GM19240 (cell line): ENCODE measurements at regions not wholly inside any gene's neighbourhood (a gene's known extent, or its start where the extent isn't known, plus 50 kb on each side); places are given as distances from the start of the nearest gene placed in this dataset.
"Not testable (repeated sequence)": the region's sequence is repeated elsewhere in the genome, so short reads cannot be mapped to it uniquely, and the experiment has no call there.

Experiments used
- DNase-seq: peaks from one replicate; pipeline ENCODE4 v3.0.0; 2011; ENCODE audit warnings: low spot score; ENCODE audit not compliant: insufficient read length

DNA sequence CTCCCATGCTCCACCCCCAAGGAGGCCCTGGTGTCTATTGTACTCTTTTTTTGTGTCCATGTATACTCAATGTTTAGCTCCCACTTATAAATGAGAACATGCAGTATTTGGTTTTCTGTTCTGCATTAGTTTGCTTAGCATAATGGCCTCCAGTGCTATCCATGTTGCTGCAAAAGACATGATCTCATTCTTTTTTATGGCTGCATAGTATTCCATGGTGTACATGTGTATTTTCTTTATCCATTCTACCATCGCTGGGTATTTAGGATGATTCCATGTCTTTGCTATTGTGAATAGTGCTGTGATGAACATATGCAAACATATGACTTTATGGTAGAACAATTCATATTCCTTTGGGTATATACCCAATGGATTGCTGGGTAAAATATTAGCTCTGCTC is 138.1 kb upstream of the STK26 start:
- not testable (repeated sequence) for DNase-seq

DNA sequence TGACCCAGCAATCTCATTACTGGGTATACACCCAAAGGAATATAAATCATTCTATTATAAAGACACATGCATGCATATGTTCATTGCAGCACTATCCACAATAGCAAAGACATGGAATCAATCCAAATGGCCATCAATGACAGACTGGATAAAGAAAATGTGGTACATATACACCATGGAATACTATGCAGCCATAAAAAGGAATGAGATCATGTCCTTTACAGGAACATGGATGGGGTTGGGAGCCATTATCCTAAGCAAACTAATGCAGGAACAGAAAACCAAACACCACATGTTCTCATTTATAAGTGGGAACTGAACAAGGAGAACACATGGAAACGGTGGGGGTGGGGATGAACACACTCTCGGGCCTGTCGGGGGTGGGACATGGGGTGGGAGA is 129.2 kb upstream of the STK26 start:
- not testable (repeated sequence) for DNase-seq

DNA sequence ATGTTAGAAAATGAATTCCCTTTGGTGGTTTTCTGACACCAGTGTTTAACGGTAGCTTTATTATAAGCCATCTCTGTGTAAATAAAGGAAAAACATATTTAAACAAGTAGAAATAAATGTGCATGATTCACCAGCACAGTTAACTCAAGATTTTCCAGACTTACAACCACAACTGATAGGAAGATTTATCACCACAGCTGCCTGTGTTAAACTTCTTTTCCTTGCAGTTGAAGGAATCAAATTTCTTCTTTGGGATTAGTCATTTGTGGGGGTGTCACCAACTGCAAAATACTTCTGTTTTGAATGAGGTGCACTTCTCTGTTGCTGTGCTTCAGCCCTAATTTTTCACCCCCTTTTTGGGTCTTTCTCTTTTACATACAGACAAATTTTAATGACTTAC is 128.1 kb upstream of the STK26 start:
- no peak for DNase-seq

DNA sequence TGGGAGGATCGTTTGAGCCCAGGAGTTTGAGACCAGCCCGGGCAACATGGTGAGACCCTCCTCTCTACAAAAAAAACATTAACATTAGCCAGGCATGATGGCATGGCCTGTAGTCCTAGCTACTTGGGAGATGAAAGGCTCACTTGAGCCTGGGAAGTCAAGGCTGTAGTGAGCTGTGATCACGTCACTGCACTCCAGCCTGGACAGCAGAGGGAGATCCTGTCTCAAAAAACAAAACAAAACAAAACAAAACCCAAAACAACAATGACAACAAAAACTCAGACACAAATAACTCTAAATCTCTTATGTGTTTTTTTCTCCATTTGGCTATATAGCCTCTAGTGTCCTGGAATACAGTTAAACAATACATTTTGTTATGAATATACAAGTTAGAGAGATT is 127.3 kb upstream of the STK26 start:
- no peak for DNase-seq

DNA sequence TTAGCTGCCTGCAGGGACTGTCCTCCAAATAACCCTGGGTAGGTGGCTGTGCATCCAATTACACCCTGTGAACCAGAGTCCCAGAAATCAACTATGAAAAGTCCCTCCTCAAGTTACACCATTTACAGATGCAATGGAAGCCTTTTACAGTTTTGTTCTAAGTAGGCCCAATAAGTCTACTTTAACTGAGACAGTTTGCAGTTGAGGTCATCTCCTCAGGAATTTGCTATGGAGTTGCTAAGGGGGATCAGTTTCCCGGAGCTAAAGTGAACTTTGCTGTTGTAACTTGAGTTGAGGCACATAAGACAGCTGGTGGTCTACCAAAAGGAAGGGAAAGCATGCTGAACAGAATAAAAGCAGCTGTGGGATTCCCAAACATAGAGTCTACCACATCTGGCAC is 121.6 kb upstream of the STK26 start:
- DNase-seq, result no peak

DNA sequence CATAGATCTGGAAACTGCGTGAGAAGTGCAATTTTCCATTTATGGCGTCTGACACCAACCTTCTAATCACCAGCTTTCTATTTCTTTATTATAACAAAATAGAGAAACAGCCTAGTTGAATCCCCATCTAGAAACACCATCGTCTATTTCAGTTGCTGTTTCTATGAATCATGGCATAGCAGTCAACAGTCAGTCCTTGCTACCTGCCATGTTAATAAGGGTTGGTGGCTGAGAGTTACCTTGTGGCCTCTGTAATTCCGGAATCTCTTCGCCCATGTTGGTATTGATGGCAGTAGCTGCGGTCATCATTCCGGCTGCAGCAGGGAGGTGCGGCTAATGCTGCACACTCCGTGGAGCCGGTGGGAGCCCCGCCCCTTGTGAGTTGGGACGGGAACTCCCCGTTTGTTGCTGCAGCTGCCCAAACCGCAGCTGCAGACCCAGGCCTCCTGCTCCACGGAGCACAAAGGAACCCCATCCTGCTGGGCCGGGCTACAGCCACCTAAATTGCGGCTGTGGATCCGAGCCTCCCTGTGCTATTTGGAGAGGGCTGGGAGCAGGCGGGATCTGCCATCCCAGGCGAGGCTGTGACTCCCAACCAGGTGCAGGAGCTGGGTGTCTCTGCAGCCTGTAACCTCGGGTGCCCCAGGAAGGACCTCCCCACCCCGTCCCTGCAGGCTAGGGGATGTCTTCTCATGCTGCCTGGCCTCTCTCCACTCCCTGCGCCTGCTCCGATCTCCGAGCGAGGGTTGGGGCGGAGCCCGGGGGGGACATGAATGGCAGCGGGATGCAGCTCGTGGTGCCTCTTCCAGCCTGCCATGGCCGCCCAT is 115.4 kb upstream of the STK26 start:
- no peak for DNase-seq

DNA sequence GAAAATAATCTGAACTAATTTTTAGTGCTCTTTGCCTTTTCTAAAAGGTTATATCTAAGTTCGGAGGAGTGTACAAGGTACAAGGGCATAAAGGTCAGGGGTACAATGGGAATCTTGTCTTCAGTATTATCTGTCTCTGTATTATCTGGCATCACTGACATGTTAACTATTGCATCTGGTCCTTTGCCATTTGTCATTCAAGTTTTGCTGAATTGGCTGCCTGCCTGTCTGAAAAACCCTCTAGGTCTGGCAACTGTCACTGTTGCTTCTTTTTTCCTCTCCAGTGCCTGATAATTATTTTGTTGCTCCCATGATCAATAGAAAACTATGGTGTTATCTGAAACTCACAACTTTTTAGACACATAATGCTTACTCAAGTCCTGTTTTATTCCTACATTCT is 112.5 kb upstream of the STK26 start:
- no peak for DNase-seq

DNA sequence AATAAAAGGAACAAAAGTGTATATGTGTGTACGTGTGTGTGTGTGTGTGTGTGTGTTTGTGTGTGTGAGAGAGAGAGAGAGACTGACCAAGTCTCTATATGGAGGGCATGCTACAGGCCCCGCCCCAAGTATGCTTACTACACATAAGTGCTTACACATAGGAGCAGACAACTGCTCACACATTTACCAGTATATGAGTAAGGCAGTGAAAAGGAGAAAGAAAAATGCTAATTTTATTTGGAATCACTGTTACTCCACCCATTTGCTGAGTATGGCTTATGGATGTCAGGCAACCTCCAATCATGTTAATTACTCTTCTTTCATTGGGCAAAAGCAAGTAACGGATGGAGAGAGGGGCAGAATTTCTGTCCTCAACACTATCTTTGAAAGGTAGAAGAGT is 107.6 kb upstream of the STK26 start:
- DNase-seq, result no peak

DNA sequence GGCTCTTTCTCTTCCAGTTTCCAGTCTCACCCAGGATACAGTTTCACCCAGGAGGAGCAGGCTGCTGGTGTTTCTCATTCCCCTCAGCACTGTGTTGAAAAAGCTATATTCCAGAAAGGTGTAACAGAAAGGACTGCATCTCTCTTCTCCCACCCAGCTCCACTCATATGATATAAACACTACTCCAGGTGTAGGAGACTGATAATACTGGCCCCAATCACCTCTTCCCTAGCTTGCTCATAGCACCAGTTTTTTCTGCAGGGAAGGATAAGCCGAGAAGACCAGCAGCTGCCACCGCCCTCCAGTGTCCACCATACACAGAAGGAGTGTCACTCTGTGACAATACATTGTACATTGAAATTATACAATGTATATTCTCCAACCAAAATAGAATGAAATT is 105.5 kb upstream of the STK26 start:
- no peak for DNase-seq

DNA sequence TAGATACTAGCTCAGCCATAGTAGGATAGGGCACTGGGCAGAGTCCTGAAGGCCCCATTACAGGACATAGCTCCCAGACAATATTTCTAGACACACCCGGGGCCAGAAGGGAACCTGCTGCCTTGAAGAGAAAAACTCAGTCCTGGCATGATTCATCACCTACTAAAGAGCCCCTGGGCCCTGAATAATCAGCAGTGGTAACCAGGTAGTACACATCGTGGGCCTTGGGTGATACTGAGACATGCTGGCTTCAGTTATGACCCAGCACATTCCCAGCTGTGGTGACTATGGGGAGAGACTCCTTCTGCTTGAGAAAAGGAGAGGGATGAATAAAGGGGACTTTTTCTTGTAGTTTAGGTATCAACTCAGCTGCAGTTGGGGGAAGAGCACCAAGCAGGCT is 104.3 kb upstream of the STK26 start:
- DNase-seq, result no peak

DNA sequence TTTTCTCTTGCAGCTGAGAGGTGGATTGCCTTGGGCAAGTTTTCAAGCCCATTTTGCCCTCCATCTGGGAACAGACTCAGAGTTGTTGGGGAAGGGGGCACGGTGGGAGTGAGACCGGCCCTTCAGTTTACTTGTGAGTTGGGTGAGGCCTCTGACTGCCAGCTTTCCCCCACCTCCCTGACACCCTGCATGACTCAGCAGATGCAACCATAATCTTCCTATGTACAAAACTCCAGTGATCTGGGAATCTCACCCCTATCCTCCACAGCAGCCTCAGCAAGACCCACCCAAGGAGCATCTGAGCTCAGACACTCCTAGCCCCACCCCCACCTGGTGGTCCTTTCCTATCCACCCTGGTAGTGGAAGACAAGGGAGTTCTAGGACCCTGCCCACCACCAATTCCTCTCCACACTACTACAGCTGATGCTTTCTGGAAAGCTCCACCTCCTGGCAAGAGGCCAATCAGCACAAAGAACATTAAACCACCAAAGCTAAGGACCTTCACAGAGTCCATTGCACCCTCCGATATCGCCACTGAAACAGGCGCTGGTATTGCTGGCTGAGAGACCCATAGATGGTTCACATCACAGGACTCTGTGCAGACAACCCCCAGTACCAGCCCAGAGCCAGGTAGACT is 99.4 kb upstream of the STK26 start:
- no peak for DNase-seq

DNA sequence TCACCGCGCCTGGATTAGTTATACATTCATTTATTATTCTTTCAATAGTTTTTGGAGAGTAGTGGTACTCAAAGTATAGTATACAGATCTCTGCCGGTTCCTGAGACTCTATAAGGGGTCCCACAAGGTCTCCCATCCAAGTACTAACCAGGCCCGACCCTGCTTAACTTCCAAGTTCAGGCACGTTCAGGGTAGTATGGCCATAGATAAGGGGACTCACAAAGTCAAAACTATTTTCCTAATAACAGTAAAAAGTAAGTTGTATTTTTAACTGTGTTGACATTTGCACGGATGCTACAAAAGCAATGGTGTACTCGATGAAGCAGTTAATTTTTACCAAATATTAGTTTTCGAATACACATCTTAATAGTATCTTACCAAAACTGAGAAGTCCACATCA is 84.4 kb upstream of the STK26 start:
- no peak for DNase-seq

DNA sequence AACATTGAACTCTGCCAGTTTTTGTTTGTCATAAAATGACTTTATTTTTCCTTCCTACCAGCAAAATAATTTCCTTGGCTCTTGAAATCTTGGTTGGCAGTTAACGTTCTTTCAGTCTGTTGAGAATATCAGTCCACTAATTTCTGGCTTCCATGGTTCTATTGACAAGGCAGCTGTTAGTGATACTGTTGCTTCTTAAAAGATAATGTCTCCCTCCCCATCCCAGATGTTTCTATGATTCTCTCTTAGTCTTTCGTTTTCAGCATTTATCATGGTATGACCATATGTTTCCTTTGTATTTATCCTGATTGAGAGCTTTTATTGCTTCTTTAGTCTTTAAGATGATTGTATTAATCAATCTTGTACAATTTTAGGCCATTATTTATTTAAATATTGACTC is 81.1 kb upstream of the STK26 start:
- DNase-seq, result no peak

DNA sequence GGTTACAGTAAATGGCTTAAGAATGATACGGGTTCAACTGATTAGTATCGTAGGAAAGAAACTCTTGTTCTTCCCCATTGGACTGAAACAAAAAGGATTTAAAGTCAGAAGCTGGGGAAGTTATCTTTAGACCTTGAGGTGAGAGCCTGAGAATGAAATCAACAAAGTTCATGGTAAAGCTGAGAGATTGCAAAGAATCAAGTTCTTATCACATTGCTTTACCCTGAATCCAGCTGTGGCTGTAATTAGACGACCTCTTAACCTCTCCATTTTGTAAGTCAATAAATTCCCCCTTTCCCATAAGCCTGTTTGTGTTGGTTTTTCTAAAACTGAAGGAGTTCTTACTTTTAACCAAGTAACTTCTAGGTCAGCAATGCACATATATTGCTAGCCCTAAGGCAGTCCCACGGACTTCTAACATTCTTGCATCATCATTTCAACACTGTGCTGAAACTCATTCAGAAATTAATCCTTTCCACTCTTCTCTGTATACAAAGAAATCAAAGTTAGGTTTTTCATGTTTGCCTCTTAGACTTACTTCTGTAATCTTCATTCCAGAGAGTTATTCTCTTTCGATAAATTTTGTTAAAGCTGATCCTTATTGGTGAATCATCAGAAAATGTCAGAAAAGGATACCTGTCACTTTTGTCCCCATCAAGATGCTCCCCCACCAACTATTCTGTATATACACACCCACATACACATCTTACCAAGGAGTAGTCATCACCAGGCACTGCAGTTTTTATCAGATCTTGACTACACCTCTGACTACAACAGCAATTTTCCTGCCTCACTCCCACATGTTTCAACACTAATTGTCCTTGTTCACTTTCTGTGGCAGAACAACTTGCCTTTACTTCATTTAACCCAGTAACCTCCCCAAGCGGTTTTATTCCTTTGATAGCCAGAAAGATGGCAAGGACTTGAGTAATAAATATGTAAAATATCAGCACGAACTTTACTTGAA is 77.9 kb upstream of the STK26 start:
- DNase-seq, result no peak

DNA sequence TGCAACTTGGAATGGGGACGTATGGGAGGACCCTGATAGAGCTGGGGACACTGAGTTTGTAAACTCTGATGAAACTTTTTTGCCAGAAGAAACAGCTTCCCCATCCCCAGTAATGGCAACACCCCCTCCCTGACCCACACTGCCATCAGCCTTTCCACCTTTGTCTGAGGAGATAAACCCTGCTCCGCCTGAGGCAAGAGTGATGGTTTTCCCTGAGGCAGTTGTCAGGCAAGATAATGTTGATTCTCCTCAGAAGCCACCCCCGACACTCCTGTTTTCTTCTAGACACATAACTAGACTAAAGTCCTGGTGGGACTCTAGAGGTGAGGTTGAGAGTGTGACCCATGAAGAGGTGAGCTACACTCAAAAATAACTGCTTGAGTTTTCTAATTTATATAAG is 71.9 kb upstream of the STK26 start:
- DNase-seq, result no peak

DNA sequence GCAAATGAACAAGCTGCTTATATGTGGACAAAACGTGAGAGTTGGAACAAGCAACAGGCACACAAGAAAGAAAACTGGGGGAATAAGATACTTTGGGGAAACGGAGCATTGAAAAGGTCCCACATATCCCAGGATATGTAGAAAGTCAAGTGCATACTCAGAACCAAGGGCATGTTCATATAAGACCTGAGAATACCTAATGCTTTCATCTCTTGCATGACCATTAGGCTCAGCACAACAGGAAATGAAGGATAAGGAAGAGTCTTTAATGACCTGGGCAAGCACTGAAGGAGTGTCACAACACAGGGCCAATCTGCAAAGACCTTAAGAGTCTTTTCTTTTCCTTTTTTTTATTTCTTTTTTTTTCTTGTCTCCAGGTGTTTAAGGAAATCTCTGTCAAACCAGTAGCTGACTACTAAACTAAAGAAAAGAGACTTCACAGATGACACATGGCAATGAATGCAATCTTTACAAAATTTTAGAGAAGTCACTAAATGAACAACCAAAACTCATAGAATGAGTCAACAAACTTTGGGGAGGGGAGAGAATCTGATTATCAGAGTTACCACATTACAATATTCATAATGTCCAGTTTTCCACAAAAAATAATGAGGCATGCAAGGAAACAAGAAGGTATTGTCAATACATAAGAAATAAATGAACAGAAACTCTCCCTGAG is 67.9 kb upstream of the STK26 start:
- no peak for DNase-seq

DNA sequence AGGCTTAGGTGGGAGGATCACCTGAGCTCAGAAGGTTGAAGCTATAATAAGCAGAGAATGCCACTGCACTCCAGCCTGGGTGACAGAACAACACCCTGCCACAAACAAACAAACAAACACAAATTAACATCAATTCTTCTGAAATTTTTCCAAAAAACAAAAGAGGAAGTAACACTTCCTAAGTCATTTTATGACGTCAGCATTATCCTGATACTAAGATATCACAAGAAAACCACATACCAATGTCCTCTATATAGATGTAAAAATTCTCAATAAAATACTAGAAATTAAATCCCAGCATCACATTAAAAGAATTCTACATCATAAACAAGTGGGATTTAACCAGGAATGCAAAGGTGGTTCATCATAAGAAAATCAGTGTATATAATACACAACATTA is 64.4 kb upstream of the STK26 start:
- no peak for DNase-seq

DNA sequence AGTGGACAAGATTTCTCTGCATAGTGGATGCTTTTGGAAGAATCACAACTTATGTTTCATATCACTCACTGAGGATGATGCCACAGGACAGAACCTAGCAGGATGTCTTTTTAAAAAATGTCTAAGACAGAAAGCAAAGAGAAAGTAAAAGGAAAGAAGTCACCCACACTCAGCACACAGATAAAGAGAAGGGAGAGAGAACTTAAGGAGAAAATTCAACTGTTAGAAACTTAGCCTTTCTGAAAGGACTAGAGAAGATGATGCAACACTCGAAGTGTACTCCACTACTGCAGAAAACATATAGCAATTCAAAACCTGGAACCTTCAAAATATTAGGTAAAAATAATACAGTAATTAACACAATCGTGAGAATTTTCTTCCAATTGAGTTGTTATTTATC is 52.8 kb upstream of the STK26 start:
- no peak for DNase-seq
